Peyer's patch (tissue), 4 donors: ENCODE measurements at regions not wholly inside any gene's neighbourhood (a gene's known extent, or its start where the extent isn't known, plus 50 kb on each side); places are given as distances from the start of the nearest gene placed in this dataset.

ENCODE experiments used
- CTCF ChIP-seq, 6 experiments: fragments of 450-650 bp in 4 of 6; fragments of 200-600 bp in 2 of 6; sonication (generic) in 1 of 6; IDR thresholded peaks; one replicate each; pipeline ENCODE4 v1.5.1; 2017 to 2019; ENCODE audit warnings: antibody characterized with exemption in 6 of 6, mild to moderate bottlenecking in 3 of 6, moderate library complexity in 1 of 6
- POLR2A ChIP-seq, 2 donors: fragments of 450-650 bp; IDR thresholded peaks; one replicate each; pipeline ENCODE4 v1.5.1; 2017; ENCODE audit warnings: antibody characterized with exemption in 2 of 2, mild to moderate bottlenecking in 2 of 2, moderate library complexity in 2 of 2

GRCh38 chr5:174236070-174236469, 190.6 kb downstream of the NSG2 start:
- no peak for TF ChIP-seq CTCF (IDR thresholded peaks at IDR 0.05)
- TF ChIP-seq POLR2A (IDR thresholded peaks at IDR 0.05): no peak
